HepG2 (cell line): ENCODE measurements at regions not wholly inside any gene's neighbourhood (a gene's known extent, or its start where the extent isn't known, plus 50 kb on each side); places are given as distances from the start of the nearest gene placed in this dataset.

Experiments
- ATAC-seq: fragments of 200-7000 bp; cut with Tn5 transposase; 3 replicates; pipeline ENCODE4 v1.9.1; 2020; ENCODE audit warnings: mild to moderate bottlenecking, moderate library complexity
- BruUV-seq: library from RNA; stranded (reverse); fragments of 400-500 nt; replicated peaks from 2 replicates; lab custom pipeline; 2021; lab: Mats Ljungman, UMichigan
- CTCF ChIA-PET: fragments of 300-600 bp; formaldehyde crosslinking; extraction: SDS; loops from one replicate; lab custom pipeline; 2021; ENCODE audit warnings: low total read pairs, inconsistent platforms, low intra/inter-chr PET ratio; lab: Yijun Ruan, JAX
- POLR2A ChIA-PET: fragments of 350-600 bp; sonication (Branson Sonifier 250); formaldehyde crosslinking; loops from one replicate; lab custom pipeline; 2020; ENCODE audit warnings: antibody characterized with exemption, inconsistent platforms; lab: Yijun Ruan, JAX
- DNase-seq: peaks from one replicate; pipeline ENCODE4 v3.0.0-alpha.2; 2015; ENCODE audit warnings: low spot score
- FAIRE-seq: peaks from 3 replicates; lab custom pipeline; 2011; peaks lifted over from hg19 to GRCh38; lab: Jason Lieb, UNC
- H2AFZ ChIP-seq: one replicate; pipeline ENCODE4 v1.6.1; 2011; ENCODE audit warnings: low read length, inconsistent platforms
- H3K27ac ChIP-seq: fragments of 300-600 bp; 3 replicates; pipeline ENCODE4 v1.8.0; 2011; ENCODE audit warnings: mixed run types, mild to moderate bottlenecking, mixed read lengths, low read length, inconsistent platforms; ENCODE audit not compliant: insufficient read depth; ENCODE audit errors: extremely low read length
- H3K27me3 ChIP-seq, 2 experiments: fragments of 200-600 bp in 1 of 2; 2 replicates in 1 of 2; 3 replicates in 1 of 2; pipeline versions ENCODE4 v1.6.0 to v1.8.0; 2011; ENCODE audit warnings: low read length in 2 of 2, mild to moderate bottlenecking in 2 of 2, moderate library complexity in 2 of 2, inconsistent platforms in 1 of 2; ENCODE audit not compliant: insufficient read depth in 2 of 2, control insufficient read depth in 1 of 2
- H3K36me3 ChIP-seq, 2 experiments: fragments of 200-600 bp in 1 of 2; replicated peaks in 1 of 2; 2 replicates in 1 of 2; 3 replicates in 1 of 2; pipeline versions ENCODE4 v1.5.1 to v1.8.0; 2011; ENCODE audit warnings: low read length in 2 of 2, inconsistent platforms in 1 of 2; ENCODE audit not compliant: insufficient read depth in 2 of 2, control insufficient read depth in 1 of 2
- H3K4me1 ChIP-seq: 2 replicates; pipeline ENCODE4 v1.5.1; 2012; ENCODE audit warnings: low read length, inconsistent platforms; ENCODE audit not compliant: insufficient read depth
- H3K4me2 ChIP-seq: 2 replicates; pipeline ENCODE4 v1.6.0; 2011; ENCODE audit warnings: low read depth, low read length, inconsistent platforms
- H3K4me3 ChIP-seq, 3 experiments: fragments of 200-600 bp in 1 of 3; sonication (generic), shearing (Covaris generic) in 1 of 3; replicated peaks in 1 of 3; 2 replicates each; pipeline ENCODE4 v1.5.1; 2011 to 2016; ENCODE audit warnings: low read length in 3 of 3, inconsistent platforms in 2 of 3, low read depth in 2 of 3, mild to moderate bottlenecking in 2 of 3, control low read depth in 1 of 3, mixed read lengths in 1 of 3; ENCODE audit not compliant: insufficient read depth in 1 of 3
- H3K79me2 ChIP-seq: one replicate; pipeline ENCODE4 v1.6.1; 2011; ENCODE audit warnings: low read length, inconsistent platforms; ENCODE audit not compliant: insufficient read depth
- H3K9ac ChIP-seq: 2 replicates; pipeline ENCODE4 v1.6.0; 2011; ENCODE audit warnings: mild to moderate bottlenecking, low read depth, low read length, inconsistent platforms; ENCODE audit not compliant: insufficient read depth
- H3K9me3 ChIP-seq: 2 replicates; pipeline ENCODE4 v1.5.1; 2012; ENCODE audit warnings: mild to moderate bottlenecking, low read length
- H4K20me1 ChIP-seq: 2 replicates; pipeline ENCODE4 v1.6.0; 2011; ENCODE audit warnings: inconsistent platforms, mild to moderate bottlenecking, low read length, moderate library complexity; ENCODE audit not compliant: insufficient read depth
- ATF7 ChIP-seq, 2 experiments: fragments of 450-650 bp in 1 of 2; sonication (generic) in 1 of 2; formaldehyde crosslinking in 1 of 2; IDR thresholded peaks; 2 replicates each; pipeline versions ENCODE4 v1.4.0 to v1.6.1; 2016 to 2020; ENCODE audit warnings: antibody characterized with exemption in 1 of 2, mild to moderate bottlenecking in 1 of 2, missing genetic modification reagents in 1 of 2
- CBX2 ChIP-seq, 2 experiments: fragments of 200-600 bp in 1 of 2; sonication (generic); formaldehyde crosslinking in 1 of 2; IDR thresholded peaks; 2 replicates each; pipeline versions ENCODE4 v1.7.0 to v1.8.1; 2018 to 2022; ENCODE audit warnings: low read depth in 2 of 2, low read length in 1 of 2, mild to moderate bottlenecking in 1 of 2, missing genetic modification reagents in 1 of 2
- CC2D1A ChIP-seq: sonication (generic); formaldehyde crosslinking; IDR thresholded peaks from 2 replicates; pipeline ENCODE4 v1.8.1; 2023; ENCODE audit warnings: mild to moderate bottlenecking, missing genetic modification reagents
- CEBPB ChIP-seq: IDR thresholded peaks from 2 replicates; pipeline ENCODE4 v1.6.1; 2011; ENCODE audit warnings: low read depth, low read length, improper control_type of control experiment, borderline replicate concordance
- CENPBD1 ChIP-seq: sonication (generic); formaldehyde crosslinking; IDR thresholded peaks from 2 replicates; pipeline ENCODE4 v1.8.0; 2022; ENCODE audit warnings: missing genetic modification reagents, low read depth, mild to moderate bottlenecking, borderline replicate concordance
- ESRRA ChIP-seq: sonication (generic); formaldehyde crosslinking; IDR thresholded peaks from 2 replicates; pipeline ENCODE4 v1.5.1; 2020; ENCODE audit warnings: mild to moderate bottlenecking, low read depth, missing genetic modification reagents
- IRF1 ChIP-seq: sonication (generic); formaldehyde crosslinking; IDR thresholded peaks from 2 replicates; pipeline ENCODE4 v1.4.0; 2020; ENCODE audit warnings: low read depth, mild to moderate bottlenecking, missing genetic modification reagents
- NFIC ChIP-seq: IDR thresholded peaks from 2 replicates; pipeline ENCODE4 v1.6.1; 2012; ENCODE audit warnings: mild to moderate bottlenecking, low read length, inconsistent platforms
- PATZ1 ChIP-seq: sonication (generic); formaldehyde crosslinking; IDR thresholded peaks from 2 replicates; pipeline ENCODE4 v1.4.0; 2020; ENCODE audit warnings: missing genetic modification reagents
- RAD51 ChIP-seq: fragments of 450-650 bp; IDR thresholded peaks from 2 replicates; pipeline ENCODE4 v1.6.1; 2016; ENCODE audit warnings: borderline replicate concordance
- RARA ChIP-seq: IDR thresholded peaks from 2 replicates; pipeline ENCODE4 v1.6.1; 2016; ENCODE audit warnings: missing genetic modification reagents, missing compliant biosample characterization
- REXO4 ChIP-seq: sonication (generic); formaldehyde crosslinking; IDR thresholded peaks from 2 replicates; pipeline ENCODE4 v1.8.0; 2022; ENCODE audit warnings: missing genetic modification reagents, mild to moderate bottlenecking, borderline replicate concordance
- ZBTB25 ChIP-seq: IDR thresholded peaks from 2 replicates; pipeline ENCODE4 v1.6.1; 2018; ENCODE audit warnings: missing genetic modification reagents
- ZNF484 ChIP-seq: sonication (generic); formaldehyde crosslinking; IDR thresholded peaks from 2 replicates; pipeline ENCODE4 v1.5.1; 2020; ENCODE audit warnings: mild to moderate bottlenecking, low read depth, missing genetic modification reagents, borderline replicate concordance
- ZNF639 ChIP-seq: conservative IDR thresholded peaks from 2 replicates; pipeline ENCODE4 v1.6.1; 2018; ENCODE audit warnings: missing genetic modification reagents
- ZNF878 ChIP-seq: sonication (generic); formaldehyde crosslinking; IDR thresholded peaks from 2 replicates; pipeline ENCODE4 v1.8.1; 2023; ENCODE audit warnings: mild to moderate bottlenecking, missing genetic modification reagents, moderate library complexity
- WGBS: methylation state at CpG from one replicate; pipeline ENCODE4 v1.1.6; 2017; ENCODE audit warnings: low lambda C conversion rate; 5-methylcytosine and 5-hydroxymethylcytosine counted together
- in situ Hi-C: cut with HindIII; loops from 2 replicates; pipeline ENCODE4 v1.10.0; 2017; ENCODE audit warnings: low pct_unique_long_range_greater_than_20kb; ENCODE audit not compliant: extremely low pct_ligation_motif_present
- intact Hi-C: fragments of 100-400 bp; cut with micrococcal nuclease; formaldehyde crosslinking; loops from one replicate; pipeline ENCODE4 v1.10.0; 2022; ENCODE audit not compliant: unreplicated experiment

- WGBS, result 3% methylated on average over 3 of the region's 3 CpGs
- POLR2A ChIA-PET, result no interaction called here
- TF ChIP-seq PATZ1 (CRISPR knock-in tag) (no peak), CBX2 (IDR thresholded peaks at IDR 0.05; ENCODE audit: low read depth, low read length) (no peak), CBX2 (CRISPR knock-in tag; IDR thresholded peaks at IDR 0.05; ENCODE audit: low read depth) (no peak), ZBTB25 (CRISPR knock-in tag) (no peak), CC2D1A (CRISPR knock-in tag) (no peak), ZNF878 (CRISPR knock-in tag) (no peak), ESRRA (CRISPR knock-in tag) (no peak), RAD51 (no peak), IRF1 (CRISPR knock-in tag) (no peak), RARA (CRISPR knock-in tag) (no peak), REXO4 (CRISPR knock-in tag) (no peak), CEBPB (no peak), ATF7 (IDR thresholded peaks at IDR 0.05) (no peak), ATF7 (CRISPR knock-in tag; IDR thresholded peaks at IDR 0.05) (no peak), ZNF484 (CRISPR knock-in tag) (no peak), NFIC (no peak), ZNF639 (CRISPR knock-in tag) (no peak), CENPBD1 (no peak)
- Histone ChIP-seq H3K4me2 (no peak overlapping the region), H3K9me3 (no peaks in the 10 kb centered on the region), H2AFZ (no peak overlapping the region), H3K9ac (no peak overlapping the region), H3K27ac (no peak overlapping the region), H4K20me1 (no peaks in the 10 kb centered on the region), H3K4me3 (no peak overlapping the region), H3K27me3 (no peaks in the 10 kb centered on the region), H3K36me3 (no peaks in the 10 kb centered on the region), H3K4me1 (peaks cover 14% of the 10 kb centered on the region), H3K79me2 (no peaks in the 10 kb centered on the region)
- BruUV-seq, result no TSS peak
- in situ Hi-C loops (no loop called here), intact Hi-C loops (no loop called here)
- CTCF ChIA-PET, result no interaction called here
- FAIRE-seq, result no peak
- DNase-seq, result no peak
- ATAC-seq, result no peak
Measured at GRCh38 chr13:106686163-106686562, 118.2 kb upstream of the ARGLU1 start.
